ENCODE measurements at regions not wholly inside any gene's neighbourhood (a gene's known extent, or its start where the extent isn't known, plus 50 kb on each side); places are given as distances from the start of the nearest gene placed in this dataset.

- no peak for TF ChIP-seq JUND (IDR thresholded peaks at IDR 0.05; ENCODE audit: low read depth, low read length)
- no peak for TF ChIP-seq CTCF (IDR thresholded peaks at IDR 0.05 in 2 of 3, conservative IDR thresholded peaks at IDR 0.05 in 1 of 3; ENCODE audit: control insufficient read depth in 2 of 3, extremely low read depth in 1 of 3, insufficient read depth in 1 of 3, low read depth in 3 of 3, low read length in 3 of 3)
- TF ChIP-seq ESRRA (IDR thresholded peaks at IDR 0.05; ENCODE audit: low read length), result no peak
- TF ChIP-seq BRCA1 (IDR thresholded peaks at IDR 0.05; ENCODE audit: low read depth, low read length), result no peak
- TF ChIP-seq TCF12 (IDR thresholded peaks at IDR 0.05; ENCODE audit: low read depth, low read length), result no peak
- TF ChIP-seq ZNF274 (IDR thresholded peaks at IDR 0.05; ENCODE audit: insufficient read depth, insufficient read length), result no peak
- TF ChIP-seq NFYB (IDR thresholded peaks at IDR 0.05; ENCODE audit: insufficient read depth, low read depth, low read length), result no peak
- no peak for TF ChIP-seq ZZZ3 (IDR thresholded peaks at IDR 0.05; ENCODE audit: control insufficient read depth, insufficient read length, low read depth)
- no peak for TF ChIP-seq NFIC (IDR thresholded peaks at IDR 0.05; ENCODE audit: low read depth, low read length)
- no peak for TF ChIP-seq BMI1 (IDR thresholded peaks at IDR 0.05; ENCODE audit: borderline replicate concordance)
- TF ChIP-seq RCOR1 (conservative IDR thresholded peaks at IDR 0.05; ENCODE audit: low read depth, low read length), result no peak
- TF ChIP-seq POLR2A (IDR thresholded peaks at IDR 0.05; ENCODE audit: low read depth, low read length), result no peak
- TF ChIP-seq PRDM15 (CRISPR knock-in tag; IDR thresholded peaks at IDR 0.05), result no peak
Observed at GRCh38 chr18:45241271-45241670, 374.0 kb upstream of the SLC14A2 start.

Data from GM12878 (cell line).